HG02938 (cell line): ENCODE measurements at regions not wholly inside any gene's neighbourhood (a gene's known extent, or its start where the extent isn't known, plus 50 kb on each side); places are given as distances from the start of the nearest gene placed in this dataset.

ENCODE experiments used
- ATAC-seq: cut with Tn5 transposase; IDR thresholded peaks from one replicate; pipeline ENCODE4 v1.9.1; 2021; ENCODE audit warnings: mild to moderate bottlenecking, moderate library complexity; ENCODE audit not compliant: unreplicated experiment

- ATAC-seq = no peak
These were observed 189.8 kb upstream of the SOX11 start for GRCh38 chr2:5502385-5502784.

DNA sequence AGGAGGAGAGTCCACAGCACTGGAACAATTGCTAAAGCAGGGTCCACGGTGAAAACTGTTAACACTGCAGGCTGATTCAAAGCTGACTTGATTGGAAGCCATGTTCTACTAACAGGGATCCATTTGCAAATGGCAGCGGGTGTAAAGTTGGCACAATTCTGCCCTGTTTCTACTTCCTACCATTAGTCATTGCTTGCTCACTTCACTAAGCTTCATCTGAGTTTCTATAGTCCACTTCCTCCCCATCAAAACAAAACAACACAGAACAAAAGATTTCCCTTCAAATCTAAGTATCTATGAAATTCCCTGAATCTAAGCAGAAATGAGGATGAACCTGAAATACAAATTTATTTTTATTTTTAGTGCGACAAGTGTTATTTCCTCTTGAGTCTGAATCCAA is 187.4 kb upstream of the SOX11 start:
- no peak for ATAC-seq

DNA sequence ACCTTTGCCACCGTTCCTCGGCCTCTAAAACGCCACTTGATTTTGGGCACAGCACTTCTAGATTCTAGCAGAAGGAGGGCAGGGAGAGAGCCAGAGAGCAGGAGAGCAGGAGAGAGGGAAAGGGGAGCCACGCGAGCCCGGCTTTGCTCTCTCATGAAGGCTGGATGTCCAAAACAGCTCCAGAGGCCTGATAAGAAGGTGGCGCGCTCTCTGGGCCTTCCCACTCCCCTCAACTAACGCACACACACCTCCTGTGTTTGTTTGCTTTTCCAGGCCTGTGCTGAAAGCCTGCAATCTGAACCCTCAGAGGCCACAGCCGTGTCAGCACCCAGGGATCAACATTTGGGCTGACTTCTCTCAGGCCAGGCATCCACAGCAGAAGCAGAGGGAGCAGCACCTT is 184.8 kb upstream of the SOX11 start:
- no peak for ATAC-seq

DNA sequence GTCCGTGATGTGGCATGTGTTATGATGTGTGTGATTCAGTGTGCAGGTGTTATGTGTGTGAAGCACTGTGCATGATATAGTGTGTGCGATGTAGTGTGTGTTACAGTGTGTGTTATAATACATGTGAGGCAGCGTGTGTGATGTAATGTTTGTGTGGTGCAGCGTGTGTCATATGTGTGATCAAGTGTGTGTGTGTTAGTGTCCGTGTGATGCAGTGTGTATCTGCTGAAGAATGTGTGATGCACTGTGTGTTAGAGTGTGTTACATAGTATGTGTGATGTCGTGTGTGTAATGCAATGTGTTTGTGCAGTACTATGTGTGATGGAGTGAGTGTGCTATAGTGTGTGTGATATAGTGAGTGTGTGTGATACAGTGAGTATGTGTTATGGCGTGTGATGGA is 182.8 kb upstream of the SOX11 start:
- ATAC-seq = no peak

DNA sequence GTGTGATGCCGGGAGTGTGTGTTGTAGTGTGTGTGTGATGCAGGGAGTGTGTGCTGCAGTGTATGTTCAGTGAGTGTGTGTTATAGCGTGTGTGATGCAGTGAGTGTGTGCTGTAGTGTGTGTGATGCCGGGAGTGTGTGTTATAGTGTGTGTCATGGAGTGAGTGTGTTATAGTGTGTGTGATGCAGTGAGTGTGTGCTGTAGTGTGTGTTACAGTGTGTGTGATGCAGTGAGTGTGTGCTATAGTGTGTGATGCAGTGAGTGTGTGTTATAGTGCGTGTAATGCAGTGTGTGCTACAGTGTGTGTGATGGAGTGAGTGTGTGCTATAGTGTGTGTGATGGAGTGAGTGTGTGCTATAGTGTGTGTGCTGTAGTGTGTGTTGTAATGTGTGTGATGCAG is 182.1 kb upstream of the SOX11 start:
- ATAC-seq = no peak

DNA sequence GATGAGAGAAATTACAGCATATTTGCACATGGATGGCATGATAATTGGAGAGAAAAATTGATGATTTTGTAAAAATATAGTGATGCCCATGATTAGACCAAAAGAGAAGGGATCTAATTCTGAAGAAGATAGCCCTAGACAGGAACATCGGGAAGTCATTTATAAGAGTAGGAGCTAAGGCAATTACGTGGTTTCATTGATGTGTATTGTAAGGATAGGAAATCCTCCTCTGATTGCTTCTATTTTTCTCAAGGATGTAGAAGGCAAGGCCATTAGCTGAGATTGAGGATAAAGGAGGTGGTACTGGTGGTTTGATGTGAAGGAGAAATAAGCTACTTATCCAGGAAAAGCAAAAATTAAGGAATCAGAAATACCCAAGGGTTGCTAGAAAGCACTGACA is 176.5 kb upstream of the SOX11 start:
- ATAC-seq = no peak

GRCh38 chr2:5519286-5519685 is 172.9 kb upstream of the SOX11 start:
- ATAC-seq = no peak

- ATAC-seq = no peak
These were observed 171.7 kb upstream of the SOX11 start for GRCh38 chr2:5520463-5520972.

DNA sequence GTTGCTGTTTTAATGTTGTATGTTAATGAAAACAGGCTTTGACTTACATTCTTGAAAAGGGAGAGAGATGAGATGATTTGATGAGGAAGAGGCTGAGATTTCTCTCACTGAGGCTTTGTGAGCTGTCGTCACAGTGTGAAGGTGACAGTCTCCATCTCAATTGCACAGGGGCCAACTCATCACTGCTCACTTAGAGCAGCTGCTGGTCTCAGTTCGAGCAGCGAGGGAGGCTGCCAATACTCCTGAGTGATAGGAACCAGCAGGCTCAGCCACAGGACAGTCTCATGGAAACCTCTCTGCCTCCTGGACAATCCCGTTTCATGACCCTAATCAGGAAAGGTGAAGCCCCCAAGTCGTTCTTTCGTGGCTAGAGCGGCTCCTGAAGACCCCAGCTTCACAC is 170.7 kb upstream of the SOX11 start:
- ATAC-seq = no peak

GRCh38 chr2:5524551-5524950 is 167.6 kb upstream of the SOX11 start:
- no peak for ATAC-seq

DNA sequence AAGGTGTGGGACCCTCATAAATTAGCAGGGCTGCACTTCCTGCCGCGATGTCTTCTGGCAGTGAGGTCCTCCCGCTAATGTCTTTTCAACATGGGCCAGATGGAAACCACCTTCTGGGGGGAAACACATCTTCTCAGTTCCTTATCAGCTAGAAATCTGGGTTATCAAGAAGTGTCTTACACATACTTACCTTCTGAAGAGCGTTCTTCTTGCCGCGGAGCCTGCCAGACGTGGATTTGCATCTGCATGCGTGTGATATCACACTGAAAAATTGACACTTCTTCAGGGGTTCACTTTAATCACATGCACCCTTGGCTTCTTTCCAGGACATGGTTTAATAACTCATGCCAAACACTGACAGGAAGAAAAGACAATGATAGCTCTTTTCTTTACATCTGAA is 163.5 kb upstream of the SOX11 start:
- ATAC-seq = no peak

GRCh38 chr2:5530011-5530696 is 162.0 kb upstream of the SOX11 start:
- ATAC-seq = no peak

- no peak for ATAC-seq
These were observed 156.9 kb upstream of the SOX11 start for GRCh38 chr2:5535301-5535700.

- no peak for ATAC-seq
These were observed 154.9 kb upstream of the SOX11 start for GRCh38 chr2:5537180-5537688.

DNA sequence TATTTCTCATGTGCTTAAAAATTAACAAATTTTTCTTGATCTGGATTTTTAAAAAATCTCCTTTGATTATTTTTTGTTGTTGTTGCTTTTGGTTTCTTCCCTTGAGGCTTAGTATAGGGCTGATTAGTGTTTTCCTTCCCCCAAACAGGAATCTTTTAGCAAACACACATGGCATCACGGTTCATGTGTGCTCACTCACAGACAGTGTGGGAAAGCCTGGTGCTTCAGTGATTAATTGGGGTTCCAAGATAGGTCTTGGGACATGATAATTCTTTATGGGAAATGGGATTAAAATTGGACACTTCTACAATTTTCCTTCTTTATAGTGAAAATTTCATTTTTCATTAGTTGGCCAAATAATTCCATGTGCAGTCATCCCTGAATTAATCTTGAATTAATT is 153.9 kb upstream of the SOX11 start:
- ATAC-seq = no peak

GRCh38 chr2:5538772-5539171 is 153.4 kb upstream of the SOX11 start:
- ATAC-seq = no peak

DNA sequence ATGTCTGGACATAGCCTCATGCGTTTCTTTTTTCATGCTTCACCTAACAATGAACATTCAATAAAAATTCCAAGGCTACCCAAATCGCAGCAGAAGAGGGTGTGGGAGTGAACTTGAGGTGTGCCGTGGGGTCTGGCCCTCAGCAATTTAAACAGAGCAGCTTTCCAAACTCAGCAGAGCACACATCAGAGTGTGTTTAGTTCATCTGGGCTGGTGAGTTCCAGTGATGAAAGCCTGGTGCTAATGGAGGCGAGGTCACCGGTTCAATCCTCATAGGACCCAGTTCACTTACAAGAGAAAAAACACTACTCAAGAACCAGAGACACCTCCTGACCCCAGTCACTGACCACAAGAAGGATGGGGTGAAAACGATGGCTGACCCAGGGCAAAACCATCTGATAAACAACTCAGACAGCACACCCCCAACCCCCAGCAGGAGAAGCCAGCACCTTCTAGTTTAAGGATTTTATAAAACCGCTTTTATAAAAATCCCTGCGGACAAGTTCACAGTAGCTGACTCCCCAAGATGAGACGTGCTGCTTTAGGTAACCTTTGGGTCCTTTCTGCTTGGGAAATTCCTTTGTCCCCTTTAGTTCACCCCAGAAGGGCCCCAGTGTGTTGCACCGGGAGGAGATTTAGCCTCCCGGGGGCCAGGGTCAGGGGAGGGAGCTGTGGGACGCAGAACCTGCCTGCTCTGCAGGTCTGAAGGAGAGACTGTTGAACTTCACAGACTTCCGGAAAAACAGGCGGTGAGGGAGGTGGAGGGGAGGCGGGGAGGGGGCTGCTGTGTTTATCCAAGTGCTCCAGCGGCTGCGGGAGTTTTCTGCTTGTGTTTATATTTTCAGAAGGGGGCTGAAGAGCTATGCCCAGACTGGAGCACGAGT is 152.7 kb upstream of the SOX11 start:
- ATAC-seq = no peak

DNA sequence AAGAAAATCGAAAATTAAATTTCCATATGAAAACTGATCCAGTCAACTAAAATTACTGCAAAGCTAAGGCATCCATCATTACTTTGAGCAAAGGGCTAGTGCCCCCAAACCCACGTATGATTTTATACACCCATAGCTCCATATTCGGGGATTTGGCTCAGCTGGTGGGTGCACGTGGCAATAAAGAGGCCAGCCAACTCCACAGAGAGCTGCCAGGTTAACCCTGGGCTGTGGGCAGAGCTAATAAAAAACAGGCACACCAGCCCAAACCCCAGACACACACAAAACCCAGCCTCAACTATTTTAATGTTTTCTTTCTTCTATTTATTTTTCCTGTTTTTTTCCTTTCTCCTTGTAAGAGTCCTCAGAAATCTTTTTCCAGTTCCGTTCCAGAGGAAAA is 151.3 kb upstream of the SOX11 start:
- no peak for ATAC-seq

GRCh38 chr2:5544205-5544786 is 147.9 kb upstream of the SOX11 start:
- no peak for ATAC-seq

- no peak for ATAC-seq
These were observed 146.0 kb upstream of the SOX11 start for GRCh38 chr2:5546181-5546580.

- ATAC-seq = no peak
These were observed 143.0 kb upstream of the SOX11 start for GRCh38 chr2:5548991-5549715.
